Muscle of back (tissue), 3 donors: ENCODE measurements at regions not wholly inside any gene's neighbourhood (a gene's known extent, or its start where the extent isn't known, plus 50 kb on each side); places are given as distances from the start of the nearest gene placed in this dataset.
"Not testable (repeated sequence)": the region's sequence is repeated elsewhere in the genome, so short reads cannot be mapped to it uniquely, and the experiment has no call there.

Experiments
- DNase-seq, 3 donors: peaks; one replicate each; pipeline versions ENCODE4 v3.0.0 to v3.0.0-alpha.2; 2013

GRCh38 chr14:106248321-106249192, 722.2 kb downstream of the TMEM121 start:
- no peak for DNase-seq

- not testable (repeated sequence) for DNase-seq
Measured at GRCh38 chr14:106253995-106254394, 727.6 kb downstream of the TMEM121 start.

- DNase-seq: not testable (repeated sequence)
Measured at GRCh38 chr14:106257569-106257994, 731.2 kb downstream of the TMEM121 start.

GRCh38 chr14:106268013-106268727, 741.8 kb downstream of the TMEM121 start:
- DNase-seq: no peak

- no peak for DNase-seq
Measured at GRCh38 chr14:106269029-106269428, 742.6 kb downstream of the TMEM121 start.

GRCh38 chr14:106269451-106270204, 743.2 kb downstream of the TMEM121 start:
- DNase-seq: no peak

- not testable (repeated sequence) for DNase-seq
Measured at GRCh38 chr14:106270476-106271121, 744.2 kb downstream of the TMEM121 start.

- DNase-seq: no peak
Measured at GRCh38 chr14:106276326-106277267, 750.2 kb downstream of the TMEM121 start.

- no peak for DNase-seq
Measured at GRCh38 chr14:106277503-106277902, 751.1 kb downstream of the TMEM121 start.

GRCh38 chr14:106280876-106281275, 754.5 kb downstream of the TMEM121 start:
- DNase-seq: no peak

GRCh38 chr14:106286697-106287290, 760.4 kb downstream of the TMEM121 start:
- DNase-seq: no peak

GRCh38 chr14:106287506-106287905, 761.1 kb downstream of the TMEM121 start:
- DNase-seq: no peak

GRCh38 chr14:106291626-106292025, 765.2 kb downstream of the TMEM121 start:
- no peak for DNase-seq

GRCh38 chr14:106294324-106294723, 767.9 kb downstream of the TMEM121 start:
- no peak for DNase-seq

- DNase-seq: not testable (repeated sequence)
Measured at GRCh38 chr14:106300951-106301510, 774.6 kb downstream of the TMEM121 start.

GRCh38 chr14:106301609-106302008, 775.2 kb downstream of the TMEM121 start:
- DNase-seq: not testable (repeated sequence)

GRCh38 chr14:106302661-106303060, 776.3 kb downstream of the TMEM121 start:
- DNase-seq: no peak

GRCh38 chr14:106304271-106304670, 777.9 kb downstream of the TMEM121 start:
- DNase-seq: no peak

- peak in 1 of 3 donors; percentile 0 for DNase-seq
Measured at GRCh38 chr14:106308839-106309389, 782.5 kb downstream of the TMEM121 start.
